ENCODE measurements at regions not wholly inside any gene's neighbourhood (a gene's known extent, or its start where the extent isn't known, plus 50 kb on each side); places are given as distances from the start of the nearest gene placed in this dataset.

- H2AFZ ChIP-seq (replicated peaks; ENCODE audit: low read length, poor library complexity) = no peak overlapping the region
- intact Hi-C loops (cut with micrococcal nuclease) = no loop called here
- no peak overlapping the region for H3K23ac ChIP-seq (ENCODE audit: low read depth, low read length)
- H2BK20ac ChIP-seq (ENCODE audit: low read depth, low read length) = no peak overlapping the region
- H3K27ac ChIP-seq (ENCODE audit: insufficient read depth, low read length) = no peak overlapping the region
- ChIA-PET CTCF (no interaction called here), POLR2A (ENCODE audit: unreplicated experiment) (no interaction called here)
- in situ Hi-C loops (cut with MboI; ENCODE audit: low sequenced_read_pairs) = no loop called here
- no peak overlapping the region for H3K56ac ChIP-seq (ENCODE audit: extremely low read depth, insufficient read depth, low read length)
- no peaks in the 10 kb centered on the region for H3K4me1 ChIP-seq (ENCODE audit: control insufficient read depth, insufficient read depth, low read length)
- DNase-seq (no peak), ATAC-seq (ENCODE audit: low read depth) (no peak)
- no peak overlapping the region for H2BK120ac ChIP-seq (ENCODE audit: low read depth, low read length)
- H3K27me3 ChIP-seq (ENCODE audit: control insufficient read depth, insufficient read depth, low read length) = no peaks in the 10 kb centered on the region
- H3K14ac ChIP-seq (replicated peaks; ENCODE audit: low read depth, low read length) = no peak overlapping the region
- dilution Hi-C loops (cut with HindIII; ENCODE audit: low sequenced_read_pairs, unreplicated experiment) = no loop called here
- H3K4me2 ChIP-seq (ENCODE audit: low read depth, low read length) = no peak overlapping the region
- no peaks in the 10 kb centered on the region for H3K9me3 ChIP-seq (ENCODE audit: control insufficient read depth, insufficient read depth, low read length)
- no peak overlapping the region for H2AK5ac ChIP-seq (ENCODE audit: low read depth, low read length)
- no peak overlapping the region for H2BK5ac ChIP-seq (ENCODE audit: low read depth, low read length, poor library complexity, severe bottlenecking)
- H3K36me3 ChIP-seq (ENCODE audit: control insufficient read depth, insufficient read depth, low read length) = no peaks in the 10 kb centered on the region
- H3K9me1 ChIP-seq (ENCODE audit: insufficient read depth, low read length) = no peaks in the 10 kb centered on the region
- no peak overlapping the region for H4K91ac ChIP-seq (ENCODE audit: insufficient read depth, low read depth, low read length)
- H4K20me1 ChIP-seq (ENCODE audit: insufficient read depth, low read length) = no peaks in the 10 kb centered on the region
- no peaks in the 10 kb centered on the region for H3K79me1 ChIP-seq (ENCODE audit: low read depth in 1 of 2, low read length in 2 of 2)
- H3K4ac ChIP-seq (ENCODE audit: low read depth, low read length) = no peak overlapping the region
- no TSS peak for BruUV-seq (replicated peaks)
- H2AK9ac ChIP-seq (replicated peaks; ENCODE audit: low read depth, low read length, poor library complexity) = no peak overlapping the region
- TF ChIP-seq RCOR1 (IDR thresholded peaks at IDR 0.05; ENCODE audit: insufficient replicate concordance, low read length) = no peak
- TF ChIP-seq CTCF (conservative IDR thresholded peaks at IDR 0.05; ENCODE audit: low read depth, low read length) = no peak
- no peak for TF ChIP-seq ELK1 (IDR thresholded peaks at IDR 0.05; ENCODE audit: borderline replicate concordance, low read depth, low read length)
- TF ChIP-seq BHLHE40 (IDR thresholded peaks at IDR 0.05; ENCODE audit: low read depth, low read length) = no peak
- no peak for TF ChIP-seq MAZ (IDR thresholded peaks at IDR 0.05; ENCODE audit: borderline replicate concordance, low read depth, low read length)
- no peak for TF ChIP-seq USF2 (IDR thresholded peaks at IDR 0.05; ENCODE audit: low read depth, low read length)
- TF ChIP-seq CEBPB (IDR thresholded peaks at IDR 0.05; ENCODE audit: low read depth, low read length) = no peak
- no peak for TF ChIP-seq RAD21 (IDR thresholded peaks at IDR 0.05; ENCODE audit: low read length)
- no peak for TF ChIP-seq FOS (IDR thresholded peaks at IDR 0.05; ENCODE audit: low read depth, low read length)
- TF ChIP-seq NFE2L2 (IDR thresholded peaks at IDR 0.05; ENCODE audit: low read depth, low read length) = no peak
- TF ChIP-seq MXI1 (IDR thresholded peaks at IDR 0.05; ENCODE audit: borderline replicate concordance, low read depth, low read length) = no peak
- no peak for TF ChIP-seq SMC3 (IDR thresholded peaks at IDR 0.05; ENCODE audit: low read depth, low read length)
- TF ChIP-seq CHD1 (IDR thresholded peaks at IDR 0.05; ENCODE audit: low read depth, low read length) = no peak
- TF ChIP-seq MAFK (IDR thresholded peaks at IDR 0.05; ENCODE audit: low read depth, low read length) = no peak
- H3K4me3 ChIP-seq (ENCODE audit: insufficient read depth, low read depth, low read length) = no peak overlapping the region
- no CpG with 5 or more reads among the region's 3 CpGs for WGBS, 2 experiments (ENCODE audit: extremely low coverage in 2 of 2, insufficient read length in 1 of 2)
- H3K9ac ChIP-seq (ENCODE audit: low read depth, low read length) = no peak overlapping the region
- H2BK15ac ChIP-seq (ENCODE audit: low read depth, low read length) = no peak overlapping the region
- H4K8ac ChIP-seq (ENCODE audit: low read depth in 2 of 2, low read length in 2 of 2) = no peak overlapping the region
- no peak overlapping the region for H4K5ac ChIP-seq (ENCODE audit: low read depth, low read length)
- no peak overlapping the region for H3K18ac ChIP-seq (ENCODE audit: low read depth, low read length)
Observed at GRCh38 chr4:63777601-63778000, 631.6 kb downstream of the TECRL start.

All from IMR-90 (cell line).